Gastrocnemius medialis (tissue), 4 donors: ENCODE measurements at regions not wholly inside any gene's neighbourhood (a gene's known extent, or its start where the extent isn't known, plus 50 kb on each side); places are given as distances from the start of the nearest gene placed in this dataset.

Source experiments
- ATAC-seq, 2 donors: fragments of 150-250 bp; one replicate each; pipeline ENCODE4 v1.9.1; 2016
- DNase-seq, 2 donors: peaks; one replicate each; pipeline ENCODE4 v3.0.0-alpha.2; 2019
- H3K27ac ChIP-seq, 4 donors: fragments of 200-600 bp; sonication (generic); 1 replicate in 1 of 4; 2 replicates in 3 of 4; pipeline ENCODE4 v1.5.1; 2016 to 2018; ENCODE audit warnings: mild to moderate bottlenecking in 2 of 4, moderate library complexity in 1 of 4
- H3K27me3 ChIP-seq, 3 donors: fragments of 200-600 bp; sonication (generic) in 2 of 3; 1 replicate in 1 of 3; 2 replicates in 2 of 3; pipeline versions ENCODE4 v1.5.1 to v1.6.0; 2016 to 2019; ENCODE audit warnings: mild to moderate bottlenecking in 1 of 3, moderate library complexity in 1 of 3
- H3K36me3 ChIP-seq, 2 donors: fragments of 200-600 bp; sonication (generic) in 1 of 2; one replicate each; pipeline ENCODE4 v1.5.1; 2017 to 2018
- H3K4me1 ChIP-seq, 2 donors: fragments of 200-600 bp; sonication (generic) in 1 of 2; one replicate each; pipeline ENCODE4 v1.5.1; 2016 to 2017; ENCODE audit warnings: mild to moderate bottlenecking in 2 of 2
- H3K4me3 ChIP-seq, 4 donors: fragments of 200-600 bp; sonication (generic) in 3 of 4; 1 replicate in 1 of 4; 2 replicates in 3 of 4; pipeline ENCODE4 v1.5.1; 2016 to 2019; ENCODE audit warnings: mild to moderate bottlenecking in 2 of 4
- H3K9me3 ChIP-seq, 3 donors: fragments of 200-600 bp; sonication (generic) in 2 of 3; 1 replicate in 1 of 3; 2 replicates in 2 of 3; pipeline ENCODE4 v1.5.1; 2016 to 2019
- CTCF ChIP-seq, 5 experiments: fragments of 450-650 bp in 3 of 5; fragments of 200-600 bp in 2 of 5; sonication (generic) in 2 of 5; IDR thresholded peaks in 4 of 5; conservative IDR thresholded peaks in 1 of 5; 1 replicate in 4 of 5; 2 replicates in 1 of 5; pipeline ENCODE4 v1.5.1; 2016 to 2019; ENCODE audit warnings: antibody characterized with exemption in 5 of 5, mild to moderate bottlenecking in 3 of 5, moderate library complexity in 3 of 5
- POLR2A ChIP-seq, 2 donors: fragments of 450-650 bp; IDR thresholded peaks; one replicate each; pipeline ENCODE4 v1.6.1; 2017; ENCODE audit warnings: antibody characterized with exemption in 2 of 2, mild to moderate bottlenecking in 2 of 2, moderate library complexity in 2 of 2
- in situ Hi-C, 4 donors: fragments of 200-750 bp; cut with MboI; loops; one replicate each; pipeline versions ENCODE4 v1.15.0 to v1.8.0; 2017; ENCODE audit warnings: low sequenced_read_pairs in 4 of 4
- intact Hi-C: fragments of 100-400 bp; cut with DNase I; formaldehyde crosslinking; loops from one replicate; pipeline ENCODE4 v1.15.1; 2023; ENCODE audit warnings: low total_unique reads

GRCh38 chr9:118553465-118553864 is 815.8 kb downstream of the BRINP1 start:
- in situ Hi-C loops (no loop called here), intact Hi-C loops (no loop called here)
- ATAC-seq (no peak), DNase-seq (no peak)
- Histone ChIP-seq H3K4me1 (no peaks in the 10 kb centered on the region), H3K4me3 (no peak overlapping the region), H3K36me3 (no peaks in the 10 kb centered on the region), H3K9me3 (no peaks in the 10 kb centered on the region), H3K27ac (no peak overlapping the region), H3K27me3 (no peaks in the 10 kb centered on the region)
- TF ChIP-seq CTCF (IDR thresholded peaks at IDR 0.05 in 4 of 5, conservative IDR thresholded peaks at IDR 0.05 in 1 of 5): no peak
- no peak for TF ChIP-seq POLR2A (IDR thresholded peaks at IDR 0.05)

GRCh38 chr9:118554987-118555386 is 814.2 kb downstream of the BRINP1 start:
- Histone ChIP-seq H3K36me3 (no peaks in the 10 kb centered on the region), H3K27ac (no peak overlapping the region), H3K27me3 (no peaks in the 10 kb centered on the region), H3K4me1 (no peaks in the 10 kb centered on the region), H3K9me3 (no peaks in the 10 kb centered on the region), H3K4me3 (no peak overlapping the region)
- ATAC-seq: no peak
- DNase-seq: no peak
- intact Hi-C loops (no loop called here), in situ Hi-C loops (no loop called here)
- TF ChIP-seq CTCF (IDR thresholded peaks at IDR 0.05 in 4 of 5, conservative IDR thresholded peaks at IDR 0.05 in 1 of 5) (no peak), POLR2A (IDR thresholded peaks at IDR 0.05) (no peak)

GRCh38 chr9:118558026-118558425 is 811.2 kb downstream of the BRINP1 start:
- H3K4me1 ChIP-seq: no peaks in the 10 kb centered on the region
- in situ Hi-C loops: no loop called here

GRCh38 chr9:118558891-118559290 is 810.3 kb downstream of the BRINP1 start:
- no peaks in the 10 kb centered on the region for H3K9me3 ChIP-seq
- intact Hi-C loops: no loop called here
- DNase-seq (no peak), ATAC-seq (no peak)
- in situ Hi-C loops: no loop called here
- no peak overlapping the region for H3K27ac ChIP-seq
- H3K36me3 ChIP-seq: no peaks in the 10 kb centered on the region
- H3K27me3 ChIP-seq: no peaks in the 10 kb centered on the region
- no peaks in the 10 kb centered on the region for H3K4me1 ChIP-seq
- no peak overlapping the region for H3K4me3 ChIP-seq
- TF ChIP-seq CTCF (IDR thresholded peaks at IDR 0.05 in 4 of 5, conservative IDR thresholded peaks at IDR 0.05 in 1 of 5): no peak
- TF ChIP-seq POLR2A (IDR thresholded peaks at IDR 0.05): no peak

More at GRCh38 chr9:118558026-118558425, 811.2 kb downstream of the BRINP1 start:
- no peaks in the 10 kb centered on the region for H3K9me3 ChIP-seq
- no peak for ATAC-seq
- intact Hi-C loops: no loop called here
- TF ChIP-seq POLR2A (IDR thresholded peaks at IDR 0.05) (no peak), CTCF (IDR thresholded peaks at IDR 0.05 in 4 of 5, conservative IDR thresholded peaks at IDR 0.05 in 1 of 5) (no peak)
- H3K27me3 ChIP-seq: no peaks in the 10 kb centered on the region
- no peak for DNase-seq
- H3K36me3 ChIP-seq: no peaks in the 10 kb centered on the region
- H3K4me3 ChIP-seq: no peak overlapping the region
- H3K27ac ChIP-seq: no peak overlapping the region

GRCh38 chr9:118561051-118561450 is 808.2 kb downstream of the BRINP1 start:
- TF ChIP-seq CTCF (IDR thresholded peaks at IDR 0.05 in 4 of 5, conservative IDR thresholded peaks at IDR 0.05 in 1 of 5): no peak
- no peak for TF ChIP-seq POLR2A (IDR thresholded peaks at IDR 0.05)
- H3K9me3 ChIP-seq: no peaks in the 10 kb centered on the region
- DNase-seq (no peak), ATAC-seq (no peak)
- intact Hi-C loops: no loop called here
- no peaks in the 10 kb centered on the region for H3K4me1 ChIP-seq
- H3K4me3 ChIP-seq: no peak overlapping the region
- no peaks in the 10 kb centered on the region for H3K27me3 ChIP-seq
- in situ Hi-C loops: no loop called here
- H3K36me3 ChIP-seq: no peaks in the 10 kb centered on the region
- H3K27ac ChIP-seq: no peak overlapping the region
